Esophagus muscularis mucosa (tissue), 4 donors: ENCODE measurements at regions not wholly inside any gene's neighbourhood (a gene's known extent, or its start where the extent isn't known, plus 50 kb on each side); places are given as distances from the start of the nearest gene placed in this dataset.

ENCODE experiments used
- CTCF ChIP-seq, 3 experiments: fragments of 200-600 bp in 2 of 3; fragments of 450-650 bp in 1 of 3; sonication (generic) in 2 of 3; IDR thresholded peaks; one replicate each; pipeline ENCODE4 v1.5.1; 2017 to 2019; ENCODE audit warnings: antibody characterized with exemption in 3 of 3, mild to moderate bottlenecking in 2 of 3, moderate library complexity in 1 of 3
- EP300 ChIP-seq: sonication (generic); formaldehyde crosslinking; IDR thresholded peaks from one replicate; pipeline ENCODE4 v1.6.1; 2017; ENCODE audit warnings: antibody characterized with exemption
- POLR2A ChIP-seq: fragments of 450-650 bp; IDR thresholded peaks from one replicate; pipeline ENCODE4 v1.6.1; 2017; ENCODE audit warnings: antibody characterized with exemption, moderate library complexity, mild to moderate bottlenecking, low read depth
- POLR2AphosphoS5 ChIP-seq, 2 donors: sonication (generic); formaldehyde crosslinking; IDR thresholded peaks; one replicate each; pipeline ENCODE4 v1.6.1; 2017; ENCODE audit warnings: antibody characterized with exemption in 2 of 2

- no peak for TF ChIP-seq EP300
- TF ChIP-seq CTCF (IDR thresholded peaks at IDR 0.05) = no peak
- TF ChIP-seq POLR2AphosphoS5 (IDR thresholded peaks at IDR 0.05) = no peak
- no peak for TF ChIP-seq POLR2A
These were observed 398.1 kb upstream of the PITX2 start for GRCh38 chr4:111020961-111021360.
